WTC11 (cell line): ENCODE measurements at regions not wholly inside any gene's neighbourhood (a gene's known extent, or its start where the extent isn't known, plus 50 kb on each side); places are given as distances from the start of the nearest gene placed in this dataset.

Experiments
- ATAC-seq: fragments of 200-7000 bp; cut with Tn5 transposase; 2 replicates; pipeline ENCODE4 v1.10.0; 2021; ENCODE audit warnings: mild to moderate bottlenecking, moderate library complexity
- CTCF ChIA-PET: fragments of 300-600 bp; sonication (Branson Sonifier 250); formaldehyde crosslinking; loops from one replicate; lab custom pipeline; 2021; ENCODE audit warnings: antibody characterized with exemption; lab: Charles Lee
- POLR2A ChIA-PET: fragments of 350-600 bp; sonication (Branson Sonifier 250); formaldehyde crosslinking; loops from one replicate; lab custom pipeline; 2021; ENCODE audit warnings: antibody characterized with exemption; lab: Charles Lee
- DNase-seq: peaks from one replicate; pipeline ENCODE4 v3.0.0; 2021; ENCODE audit warnings: low spot score
- H3K27ac Mint-ChIP-seq: 2 replicates; pipeline ENCODE4 v1.8.0; 2021; ENCODE audit warnings: mixed read lengths
- H3K27me3 Mint-ChIP-seq: 2 replicates; pipeline ENCODE4 v1.8.0; 2021; ENCODE audit warnings: low read depth, mild to moderate bottlenecking, moderate library complexity, mixed read lengths
- H3K36me3 Mint-ChIP-seq: 2 replicates; pipeline ENCODE4 v1.8.0; 2021; ENCODE audit warnings: mixed read lengths
- H3K4me1 Mint-ChIP-seq: 2 replicates; pipeline ENCODE4 v1.8.0; 2022; ENCODE audit warnings: mixed read lengths
- H3K4me3 Mint-ChIP-seq: 2 replicates; pipeline ENCODE4 v1.8.0; 2021; ENCODE audit warnings: mild to moderate bottlenecking, moderate library complexity, mixed read lengths
- H3K9me3 Mint-ChIP-seq: 2 replicates; pipeline ENCODE4 v1.8.0; 2021; ENCODE audit warnings: mixed read lengths
- AFF4 ChIP-seq: sonication (generic); formaldehyde crosslinking; IDR thresholded peaks from 2 replicates; pipeline ENCODE4 v1.8.1; 2023; ENCODE audit warnings: mild to moderate bottlenecking, missing genetic modification reagents, borderline replicate concordance
- AR ChIP-seq: fragments of 250-450 bp; sonication (Bioruptor Pico); IDR thresholded peaks from 2 replicates; pipeline ENCODE4 v1.9.0; 2021; ENCODE audit warnings: mild to moderate bottlenecking
- ARID4B ChIP-seq: sonication (generic); formaldehyde crosslinking; IDR thresholded peaks from 2 replicates; pipeline ENCODE4 v1.8.0; 2023; ENCODE audit warnings: missing genetic modification reagents, mild to moderate bottlenecking, borderline replicate concordance
- ATF2 ChIP-seq: sonication (generic); formaldehyde crosslinking; IDR thresholded peaks from 2 replicates; pipeline ENCODE4 v1.8.1; 2022; ENCODE audit warnings: low read depth, missing genetic modification reagents, borderline replicate concordance
- CREB1 ChIP-seq: sonication (generic); formaldehyde crosslinking; IDR thresholded peaks from 2 replicates; pipeline ENCODE4 v1.8.0; 2023; ENCODE audit warnings: mild to moderate bottlenecking, missing genetic modification reagents
- E2F1 ChIP-seq: sonication (generic); formaldehyde crosslinking; IDR thresholded peaks from 2 replicates; pipeline ENCODE4 v1.8.0; 2022; ENCODE audit warnings: mild to moderate bottlenecking, missing genetic modification reagents
- FOXP1 ChIP-seq: sonication (generic); formaldehyde crosslinking; IDR thresholded peaks from 2 replicates; pipeline ENCODE4 v1.8.0; 2022; ENCODE audit warnings: missing genetic modification reagents, mild to moderate bottlenecking, moderate library complexity, borderline replicate concordance
- GRHL2 ChIP-seq: fragments of 250-450 bp; sonication (Bioruptor Pico); IDR thresholded peaks from 2 replicates; pipeline ENCODE4 v1.8.0; 2022; ENCODE audit warnings: mild to moderate bottlenecking, moderate library complexity; ENCODE audit not compliant: insufficient replicate concordance, severe bottlenecking
- HMGXB4 ChIP-seq: sonication (generic); formaldehyde crosslinking; IDR thresholded peaks from 2 replicates; pipeline ENCODE4 v1.8.1; 2023; ENCODE audit warnings: mild to moderate bottlenecking, moderate library complexity, missing genetic modification reagents
- JUN ChIP-seq: sonication (generic); formaldehyde crosslinking; IDR thresholded peaks from 2 replicates; pipeline ENCODE4 v1.8.0; 2023; ENCODE audit warnings: mild to moderate bottlenecking, missing genetic modification reagents
- MXD4 ChIP-seq: fragments of 250-450 bp; sonication (Bioruptor Pico); IDR thresholded peaks from 2 replicates; pipeline ENCODE4 v1.8.0; 2021; ENCODE audit warnings: mild to moderate bottlenecking, moderate library complexity, borderline replicate concordance
- PRRX2 ChIP-seq: fragments of 250-450 bp; sonication (Bioruptor Pico); IDR thresholded peaks from 2 replicates; pipeline ENCODE4 v1.8.0; 2021; ENCODE audit warnings: mild to moderate bottlenecking
- RELA ChIP-seq: sonication (generic); formaldehyde crosslinking; IDR thresholded peaks from 2 replicates; pipeline ENCODE4 v1.8.1; 2022; ENCODE audit warnings: missing genetic modification reagents, mild to moderate bottlenecking, borderline replicate concordance
- RORB ChIP-seq: fragments of 250-450 bp; sonication (Bioruptor Pico); IDR thresholded peaks from 2 replicates; pipeline ENCODE4 v1.9.0; 2021; ENCODE audit warnings: mild to moderate bottlenecking
- SMAD4 ChIP-seq: sonication (generic); formaldehyde crosslinking; IDR thresholded peaks from 2 replicates; pipeline ENCODE4 v1.8.0; 2022; ENCODE audit warnings: mild to moderate bottlenecking, missing genetic modification reagents
- SP1 ChIP-seq: sonication (generic); formaldehyde crosslinking; conservative IDR thresholded peaks from 2 replicates; pipeline ENCODE4 v1.8.1; 2022; ENCODE audit warnings: missing genetic modification reagents
- ZNF219 ChIP-seq: sonication (generic); formaldehyde crosslinking; IDR thresholded peaks from 2 replicates; pipeline ENCODE4 v1.8.0; 2023; ENCODE audit warnings: missing genetic modification reagents, mild to moderate bottlenecking, borderline replicate concordance
- ZNF281 ChIP-seq: sonication (generic); formaldehyde crosslinking; IDR thresholded peaks from 2 replicates; pipeline ENCODE4 v1.8.0; 2023; ENCODE audit warnings: mild to moderate bottlenecking, missing genetic modification reagents

GRCh38 chr20:55730321-55730720, 275.0 kb downstream of the CBLN4 start (continued):
- TF ChIP-seq RORB (CRISPR knock-in tag) (no peak), PRRX2 (CRISPR knock-in tag) (no peak), FOXP1 (CRISPR knock-in tag) (no peak), ARID4B (CRISPR knock-in tag) (no peak)

GRCh38 chr20:55714736-55715135, 290.6 kb downstream of the CBLN4 start:
- Mint-ChIP-seq H3K4me3 (no peak overlapping the region), H3K4me1 (no peaks in the 10 kb centered on the region), H3K36me3 (peaks cover 83% of the 10 kb centered on the region), H3K9me3 (peaks cover 83% of the 10 kb centered on the region), H3K27me3 (peaks cover 16% of the 10 kb centered on the region; the same call in 1 of the 2 replicates), H3K27ac (no peak overlapping the region)
- ATAC-seq (no peak), DNase-seq (no peak)
- ChIA-PET POLR2A (no interaction called here), CTCF (no interaction called here)
- no peak for TF ChIP-seq GRHL2 (CRISPR knock-in tag)
- TF ChIP-seq JUN = no peak
- TF ChIP-seq MXD4 (CRISPR knock-in tag) = no peak
- TF ChIP-seq E2F1 (CRISPR knock-in tag) = no peak
- TF ChIP-seq AFF4 (CRISPR knock-in tag) = no peak
- TF ChIP-seq SP1 (CRISPR knock-in tag) = no peak
- no peak for TF ChIP-seq AR
- TF ChIP-seq ZNF281 (CRISPR knock-in tag) = no peak
- no peak for TF ChIP-seq RELA (CRISPR knock-in tag)
- TF ChIP-seq SMAD4 = no peak
- TF ChIP-seq ZNF219 = no peak
- no peak for TF ChIP-seq ATF2 (CRISPR knock-in tag)
- no peak for TF ChIP-seq HMGXB4
- TF ChIP-seq CREB1 = no peak
